Fibroblast of skin of right biceps (primary cell): ENCODE measurements at regions not wholly inside any gene's neighbourhood (a gene's known extent, or its start where the extent isn't known, plus 50 kb on each side); places are given as distances from the start of the nearest gene placed in this dataset.
A peak's percentile ranks its signal among the peaks of the same experiment; 100 is the strongest.
"Not testable (repeated sequence)": the region's sequence is repeated elsewhere in the genome, so short reads cannot be mapped to it uniquely, and the experiment has no call there.

Experiments
- DNase-seq: peaks from one replicate; pipeline ENCODE4 v3.0.0-alpha.2; 2013

DNA sequence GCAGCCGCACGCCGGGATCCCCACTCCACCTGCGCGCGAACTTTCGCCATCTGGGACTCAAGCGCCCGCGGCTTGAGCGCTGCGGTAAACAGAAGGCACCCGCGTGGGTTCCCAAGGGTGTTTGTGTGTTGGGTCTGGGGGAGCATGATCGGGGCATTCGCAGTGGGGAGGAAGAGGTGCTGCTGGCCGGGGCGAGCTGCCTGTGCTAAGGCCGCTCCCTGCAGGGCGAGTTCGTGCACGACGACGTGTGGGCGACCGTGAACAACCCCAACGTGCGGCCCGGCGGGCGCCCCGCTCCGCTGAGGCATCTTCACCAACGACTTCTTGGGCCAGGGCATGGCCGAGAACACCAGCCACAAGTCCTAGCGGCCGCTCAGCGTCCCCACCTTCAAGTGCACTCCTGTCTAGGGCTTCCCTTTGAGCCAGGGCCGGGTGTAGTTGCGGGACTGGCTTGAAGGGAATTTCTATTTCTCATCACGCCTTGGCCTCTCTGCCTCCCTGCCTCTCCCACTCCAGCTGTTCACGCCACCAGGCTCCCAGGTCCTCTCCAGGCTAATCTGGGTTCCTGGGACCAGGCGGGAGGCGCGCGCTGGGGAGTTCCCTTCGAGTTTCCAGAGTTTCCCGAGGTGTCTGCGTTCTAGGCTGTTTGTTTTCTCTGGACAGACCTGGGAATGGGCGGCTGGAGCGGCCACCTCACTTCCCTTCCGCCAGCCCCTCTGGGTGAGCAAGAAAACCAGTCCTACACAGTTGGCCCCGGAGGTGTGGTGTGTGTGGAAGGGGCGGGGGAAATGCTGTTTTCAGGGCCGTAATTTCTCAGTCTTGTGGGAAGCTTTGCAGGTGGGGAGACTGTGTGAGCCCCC is 417.8 kb upstream of the TMTC1 start:
- DNase-seq, result no peak

DNA sequence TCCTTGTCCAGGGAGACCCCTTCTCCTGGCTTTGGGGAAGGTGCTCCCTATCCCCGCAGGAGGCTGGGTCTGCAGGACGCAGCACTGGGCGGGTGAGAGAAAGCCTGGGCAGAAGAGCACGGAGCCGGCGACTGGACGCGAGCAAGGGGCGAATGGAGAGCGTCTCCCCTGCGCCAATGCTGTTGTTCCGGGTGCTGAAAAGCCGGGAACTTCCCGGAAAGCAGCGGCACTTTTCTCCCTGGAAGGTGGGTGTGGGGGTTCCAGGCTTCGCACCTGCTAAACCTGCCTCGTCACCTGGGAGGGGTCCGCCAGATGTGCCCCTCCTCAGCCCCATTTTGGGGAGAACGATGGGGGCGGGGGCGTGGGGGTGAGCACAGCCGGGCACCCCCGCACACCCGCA is 417.1 kb upstream of the TMTC1 start:
- no peak for DNase-seq

DNA sequence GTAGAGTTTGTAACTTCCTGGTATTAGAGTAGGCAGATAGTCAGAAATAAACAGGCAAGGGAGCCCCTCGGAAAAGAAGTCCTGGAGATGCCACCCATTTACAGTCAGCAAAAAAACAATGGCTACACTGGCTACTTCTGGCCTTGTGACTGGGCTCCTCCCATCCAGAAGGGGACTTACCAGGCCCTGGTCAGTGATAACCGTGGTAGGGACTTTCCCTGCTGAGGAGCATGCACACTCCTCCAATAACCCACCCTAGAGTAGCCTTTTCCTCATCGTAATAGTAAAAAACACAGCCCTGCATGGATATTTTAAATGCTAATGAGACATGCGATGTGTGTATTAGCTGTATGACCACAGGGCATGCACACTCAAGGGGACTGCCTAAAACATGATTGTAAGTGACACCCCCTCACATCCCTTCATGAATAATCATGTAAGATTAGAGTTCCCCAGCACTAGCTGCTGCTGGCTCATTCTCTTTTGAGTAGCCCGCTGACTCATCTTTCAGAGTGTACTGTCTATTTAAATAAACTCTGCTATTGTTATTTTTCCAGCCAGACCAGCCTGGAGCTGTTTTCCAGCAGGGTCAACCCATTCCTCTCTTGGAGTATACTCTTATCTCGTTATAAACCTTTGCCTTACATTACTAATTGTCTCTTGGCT is 413.8 kb upstream of the TMTC1 start:
- DNase-seq, result peak; percentile 46

DNA sequence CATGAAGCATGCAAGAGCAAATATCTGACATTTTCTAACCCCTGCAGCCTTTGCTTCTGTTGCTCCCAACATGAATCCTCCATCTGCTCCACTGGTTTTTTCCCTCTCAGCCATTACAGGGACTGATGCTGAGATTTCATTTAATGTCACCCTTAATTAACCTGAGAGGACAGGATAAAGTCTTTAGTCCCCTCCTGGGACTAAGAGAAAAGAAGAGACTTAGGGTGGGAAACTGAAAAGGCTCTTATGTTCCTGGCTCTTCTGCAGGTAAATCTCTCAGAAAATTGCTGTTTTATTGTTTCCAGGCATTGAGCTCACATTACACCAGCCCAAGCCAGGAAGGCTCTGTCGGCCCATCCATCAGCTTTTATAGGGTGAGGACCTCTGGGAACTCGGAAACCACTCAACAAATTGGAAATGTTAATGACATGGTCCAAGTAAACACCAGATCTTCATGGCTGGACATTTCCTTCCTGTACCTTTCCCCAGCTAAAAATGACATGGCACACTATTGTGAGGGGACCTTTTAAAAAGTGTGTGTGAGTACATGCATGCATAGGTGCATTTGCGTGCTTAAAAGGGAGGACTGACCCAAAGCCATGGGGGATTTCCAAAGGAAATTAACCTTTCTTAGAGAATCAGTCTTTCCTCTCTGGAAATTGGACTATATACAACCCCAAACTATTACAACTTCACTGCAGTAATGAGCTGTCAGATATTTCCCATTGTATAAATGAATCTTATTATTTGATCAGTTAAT is 408.1 kb upstream of the TMTC1 start:
- no peak for DNase-seq

DNA sequence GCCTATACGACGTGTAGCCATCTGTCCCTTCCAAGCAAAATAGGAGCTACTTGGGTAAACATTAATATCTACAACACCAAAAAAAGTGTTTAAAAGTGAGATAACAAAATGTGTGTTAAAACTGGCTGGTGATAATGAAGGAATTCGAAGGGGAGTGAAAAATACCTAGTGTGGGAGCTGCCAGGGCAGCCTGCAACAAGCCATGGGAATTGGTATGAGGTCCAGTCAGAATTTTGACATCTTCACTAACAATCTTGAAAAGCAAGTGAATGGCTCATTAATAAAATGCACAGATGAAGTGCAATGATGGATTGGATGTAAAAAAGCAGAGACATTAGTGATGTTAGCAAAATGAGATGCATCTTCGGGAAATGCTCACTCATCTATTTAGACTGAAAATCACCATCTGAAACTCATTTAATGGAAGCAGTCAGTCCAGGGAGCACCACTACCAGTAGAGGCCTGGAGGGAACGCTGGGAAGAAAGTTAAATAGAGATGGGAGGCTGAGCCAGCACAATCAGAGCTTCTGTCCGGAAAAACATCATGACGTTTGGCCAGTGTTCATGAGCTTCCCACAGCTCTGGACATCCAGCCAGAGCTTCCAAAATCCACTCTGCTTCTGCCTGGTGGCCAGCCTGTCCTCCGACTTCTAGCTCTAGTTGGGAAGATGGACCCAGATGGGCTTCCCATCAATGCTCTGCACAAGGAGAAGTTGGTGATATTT is 405.0 kb upstream of the TMTC1 start:
- DNase-seq, result no peak

DNA sequence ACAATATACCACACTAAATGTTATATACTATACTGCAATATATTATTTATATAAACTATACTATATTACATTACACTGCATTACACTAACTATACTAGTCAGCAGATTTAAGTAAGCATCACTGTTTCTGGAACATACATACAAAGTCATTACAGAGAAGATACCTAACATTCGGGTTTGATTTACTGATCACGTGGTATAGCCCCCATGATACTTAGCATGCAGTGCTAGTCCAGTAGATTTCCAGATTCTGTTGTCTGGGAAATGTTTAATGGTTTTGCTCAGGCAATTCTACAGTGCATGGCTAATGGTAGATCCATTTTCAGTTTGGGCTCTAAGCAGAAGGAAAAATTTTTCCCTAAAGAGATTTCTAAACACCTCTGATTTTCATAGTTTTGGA is 403.7 kb upstream of the TMTC1 start:
- no peak for DNase-seq

DNA sequence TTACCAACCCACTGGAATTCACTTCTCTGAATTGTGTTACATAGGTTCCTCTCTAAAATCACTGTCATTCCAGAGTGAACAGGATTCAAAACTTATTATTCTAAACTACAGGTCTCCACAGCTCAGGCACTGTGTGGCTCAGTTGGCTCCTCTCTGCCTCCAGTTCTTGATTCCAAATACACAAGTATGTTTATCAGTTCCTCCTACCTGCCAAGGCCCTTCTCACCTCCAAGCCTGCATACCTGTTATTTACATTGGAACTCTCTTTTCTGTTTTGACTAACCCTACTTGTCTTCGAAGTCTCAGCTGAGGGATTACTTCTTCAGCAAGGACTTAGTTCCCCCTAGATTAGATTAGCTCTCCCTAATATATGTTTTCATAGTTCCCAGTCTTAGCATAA is 397.6 kb upstream of the TMTC1 start:
- no peak for DNase-seq

DNA sequence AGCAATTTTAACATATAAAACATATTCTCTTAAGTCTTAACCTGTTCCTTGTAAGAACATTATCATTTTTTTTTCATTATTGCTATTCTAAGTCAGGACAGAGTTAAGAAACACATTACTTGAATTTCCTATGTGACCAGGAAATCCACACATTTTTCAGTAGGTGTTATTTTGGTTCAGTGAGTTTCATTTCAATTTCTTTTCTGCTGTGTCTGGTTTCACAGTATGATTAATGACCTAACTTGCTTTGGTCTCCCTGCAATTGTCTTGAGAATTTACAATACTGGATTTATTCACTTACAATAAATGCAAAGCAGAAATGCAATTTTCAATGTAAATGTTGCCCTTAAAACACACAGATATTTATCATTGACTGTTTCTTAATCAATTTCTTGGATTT is 396.9 kb upstream of the TMTC1 start:
- DNase-seq, result no peak

DNA sequence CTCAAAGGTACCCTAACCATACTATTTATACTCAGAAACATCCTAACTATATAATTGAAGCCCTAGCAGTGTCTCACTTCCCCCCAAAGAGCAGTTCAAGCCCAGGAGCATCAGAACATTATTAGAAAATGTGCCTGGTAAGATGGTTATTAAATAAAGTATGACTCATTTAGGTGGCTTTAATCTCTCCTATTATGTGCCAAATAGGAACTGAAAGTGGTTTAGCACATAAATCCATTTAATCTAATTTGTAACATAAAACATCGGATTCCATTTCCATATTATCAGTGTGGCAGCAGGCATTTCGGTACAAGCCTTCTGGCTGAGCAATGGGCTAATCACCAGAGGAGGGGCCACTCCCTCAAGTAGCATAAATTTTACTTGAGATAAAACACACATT is 395.2 kb upstream of the TMTC1 start:
- no peak for DNase-seq

DNA sequence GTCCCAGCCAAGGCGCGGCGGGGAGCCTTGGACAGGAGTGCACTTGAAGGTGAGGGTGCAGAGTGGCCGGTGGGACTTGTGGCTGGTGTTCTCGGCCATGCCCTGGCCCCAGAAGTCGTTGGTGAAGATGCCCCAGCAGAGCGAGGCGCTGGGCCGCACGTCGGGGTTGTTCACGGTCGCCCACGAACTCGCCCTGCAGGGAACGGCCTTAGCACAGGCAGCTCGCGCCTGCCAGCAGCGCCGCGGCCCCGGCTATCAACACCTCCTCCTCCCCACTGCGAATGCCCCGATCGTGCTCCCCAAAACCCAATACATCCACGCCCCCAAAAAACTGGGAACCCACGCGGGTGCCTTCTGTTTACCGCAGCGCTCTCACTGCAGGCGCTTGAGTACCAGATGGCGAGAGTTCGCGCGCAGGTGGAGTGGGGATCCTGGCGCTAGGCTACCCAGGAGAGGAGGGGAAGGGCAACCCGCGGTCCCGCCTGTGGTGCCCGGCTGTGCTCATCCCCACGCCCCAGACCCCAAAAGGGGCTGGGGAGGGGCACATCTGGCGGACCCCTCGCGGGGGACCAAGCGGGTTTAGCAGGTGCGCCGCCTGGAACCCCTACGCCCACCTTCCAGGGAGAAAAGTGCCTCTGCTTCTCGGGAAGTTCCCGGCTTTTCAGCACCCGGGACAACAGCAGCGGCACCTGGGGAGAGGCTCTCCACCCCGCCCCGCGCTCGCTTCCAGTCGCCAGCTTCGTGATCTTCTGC is 386.3 kb upstream of the TMTC1 start:
- no peak for DNase-seq

DNA sequence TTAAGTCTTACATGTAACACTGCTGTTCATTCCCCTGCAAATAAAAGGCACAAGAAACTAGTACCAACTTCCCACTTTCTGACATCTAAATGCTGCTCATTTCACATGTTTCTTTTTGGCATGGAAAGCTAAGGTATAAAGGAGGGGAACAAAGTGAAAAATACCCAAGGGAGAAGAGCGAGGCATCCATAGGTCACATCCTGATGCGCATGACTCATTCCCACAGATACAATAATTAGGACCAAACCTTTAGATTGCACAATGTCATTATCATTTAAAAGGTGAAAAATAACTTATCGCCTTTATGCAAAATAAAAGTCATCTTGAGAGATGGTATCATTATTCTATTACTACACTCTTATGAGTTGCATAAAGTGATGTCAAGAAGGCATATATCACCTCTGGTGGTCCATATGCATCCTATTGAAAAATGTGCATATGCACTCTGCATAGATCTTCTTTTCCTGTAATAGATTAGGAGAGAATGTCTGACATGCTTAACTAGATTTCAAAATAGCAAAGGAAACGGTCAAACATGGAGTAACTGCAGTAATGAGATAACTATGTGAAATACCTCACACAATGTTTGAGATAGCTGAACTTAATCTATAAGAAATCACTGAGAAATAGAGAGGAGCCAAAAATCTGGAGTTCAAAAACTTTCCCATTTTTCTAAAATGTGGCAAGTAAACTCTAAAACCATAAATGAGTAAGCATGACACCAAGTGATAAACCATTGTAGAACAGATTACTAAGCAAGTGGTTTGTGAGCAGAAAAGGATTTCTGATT is 382.5 kb upstream of the TMTC1 start:
- peak; percentile 76 for DNase-seq

DNA sequence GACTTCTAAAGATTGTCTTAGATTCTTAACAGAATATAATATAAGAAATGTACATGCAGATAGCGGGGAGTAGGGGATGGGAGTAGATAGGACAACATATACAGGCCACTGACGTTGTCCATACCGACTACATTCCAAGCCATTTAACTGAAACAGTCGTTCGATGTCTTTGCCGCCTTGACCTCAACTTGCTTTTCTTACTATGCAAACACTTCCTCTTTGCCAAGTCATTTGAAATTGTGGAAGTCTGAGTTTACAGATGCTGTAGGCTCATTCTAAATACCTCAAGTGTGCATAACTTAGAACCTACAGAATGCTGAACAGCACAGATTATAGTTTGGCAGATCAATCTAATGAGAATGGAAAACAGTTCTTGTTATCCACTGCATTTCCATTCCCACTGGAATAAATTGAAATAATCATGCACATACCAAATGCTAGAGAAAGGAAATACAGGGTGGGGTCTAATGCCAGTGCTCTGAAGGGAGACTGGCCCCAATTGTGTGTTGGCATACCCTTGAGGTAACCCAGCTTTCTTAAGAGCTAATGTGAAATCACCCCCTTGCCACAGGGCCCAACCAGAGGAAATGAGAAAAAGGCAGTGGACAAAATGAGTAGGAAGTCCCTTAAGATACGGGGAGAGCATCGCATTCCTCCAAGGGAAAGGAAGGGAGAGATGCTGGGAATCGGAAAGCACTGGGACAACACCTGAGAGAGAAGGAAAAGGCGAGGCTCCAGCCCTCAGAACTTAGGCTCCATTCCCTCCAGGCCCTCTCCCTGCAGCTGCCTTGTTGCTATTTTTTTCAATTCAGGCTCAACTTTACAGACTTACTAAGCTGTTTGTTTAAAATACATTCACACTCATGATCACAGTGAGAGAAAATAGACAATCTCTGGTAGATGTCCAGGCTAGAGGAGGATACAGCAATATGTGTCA is 380.9 kb upstream of the TMTC1 start:
- DNase-seq, result no peak

DNA sequence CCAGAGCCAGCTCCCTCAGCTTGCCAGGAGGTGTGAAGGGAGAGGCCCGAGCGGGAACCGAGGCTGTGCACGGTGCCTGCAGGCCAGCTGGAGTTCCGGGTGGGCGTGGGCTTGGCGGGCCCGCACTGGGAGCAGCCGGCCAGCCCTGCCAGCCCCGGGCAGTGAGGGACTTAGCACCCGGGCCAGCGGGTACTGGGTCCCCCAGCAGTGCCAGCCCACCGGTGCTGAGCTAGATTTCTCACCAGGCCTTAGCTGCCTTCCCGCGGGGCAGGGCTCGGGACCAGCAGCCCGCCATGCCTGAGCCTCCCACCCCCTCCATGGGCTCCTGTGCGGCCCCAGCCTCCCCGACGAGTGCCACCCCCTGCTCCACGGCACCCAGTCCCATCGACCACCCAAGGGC is 373.1 kb upstream of the TMTC1 start:
- not testable (repeated sequence) for DNase-seq

DNA sequence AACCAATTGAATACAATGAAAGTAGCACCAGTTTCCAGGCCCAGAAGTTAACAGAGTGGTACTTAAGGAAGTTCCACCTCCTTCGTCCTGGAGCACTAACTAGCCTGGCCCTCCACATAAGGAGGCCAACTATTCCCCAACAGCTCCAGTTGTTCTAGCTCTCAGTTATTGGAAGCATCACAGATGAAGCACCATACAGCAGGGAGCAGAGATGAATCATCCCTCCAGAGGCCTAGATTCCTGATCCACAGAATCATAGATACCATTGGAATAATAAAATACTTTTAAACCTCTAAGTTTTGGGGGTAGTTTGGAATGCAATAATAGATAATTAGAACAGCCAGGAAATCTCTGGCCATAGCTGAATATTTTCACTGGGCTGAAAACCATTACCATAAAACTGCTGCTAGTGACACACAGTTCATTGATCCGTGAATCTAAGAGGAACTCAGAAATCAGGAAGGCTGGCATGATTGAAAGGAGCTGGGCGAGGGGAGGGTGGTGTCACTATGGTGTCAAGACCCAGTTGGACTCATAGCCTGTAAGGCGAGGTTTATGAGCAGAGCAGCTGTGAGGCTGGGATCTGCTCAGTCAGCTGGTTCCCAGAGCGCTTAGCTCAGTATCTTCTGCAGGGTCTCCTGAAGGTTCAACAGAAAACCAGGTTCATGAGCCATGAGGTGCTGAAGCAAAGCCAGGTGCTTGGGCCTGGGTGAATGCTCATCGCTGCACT is 371.4 kb upstream of the TMTC1 start:
- peak; percentile 93 for DNase-seq

DNA sequence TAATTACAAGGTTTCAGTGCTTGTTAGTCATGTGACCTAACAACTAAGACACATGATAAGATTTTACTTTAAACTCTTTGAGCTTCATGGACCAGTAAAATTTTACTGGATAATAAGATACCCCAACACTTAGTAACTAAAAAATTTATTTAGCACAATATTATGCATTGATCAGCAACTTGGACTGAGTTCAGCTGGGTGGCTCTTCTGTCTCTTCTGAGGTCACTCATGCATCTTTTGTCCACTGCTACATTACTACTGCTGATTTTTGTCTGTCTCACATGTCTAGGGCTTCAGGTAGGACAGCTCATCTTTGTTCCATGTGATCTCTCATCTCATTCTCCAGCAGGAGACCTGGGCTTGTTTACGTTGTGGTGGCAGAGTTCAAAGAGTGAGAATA is 370.2 kb upstream of the TMTC1 start:
- DNase-seq, result no peak

DNA sequence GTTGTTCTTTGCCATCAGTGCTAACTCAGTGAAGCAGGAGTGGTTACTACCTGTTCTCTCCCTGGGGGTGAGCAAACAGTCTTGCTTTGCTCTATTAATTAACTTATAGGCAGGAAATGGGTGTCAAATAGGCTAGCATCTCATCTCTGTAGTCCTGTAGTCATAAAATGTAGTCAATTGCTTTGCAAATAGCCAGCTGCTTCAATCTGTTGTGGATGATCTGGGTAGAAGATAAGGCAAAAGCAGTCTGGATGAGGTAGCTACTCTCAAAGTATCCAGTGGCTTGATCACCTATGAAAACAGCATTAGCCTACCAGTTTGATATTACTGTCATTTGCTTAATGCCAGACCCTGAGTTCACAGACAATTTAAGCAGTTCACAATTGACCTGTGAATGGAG is 369.0 kb upstream of the TMTC1 start:
- no peak for DNase-seq

DNA sequence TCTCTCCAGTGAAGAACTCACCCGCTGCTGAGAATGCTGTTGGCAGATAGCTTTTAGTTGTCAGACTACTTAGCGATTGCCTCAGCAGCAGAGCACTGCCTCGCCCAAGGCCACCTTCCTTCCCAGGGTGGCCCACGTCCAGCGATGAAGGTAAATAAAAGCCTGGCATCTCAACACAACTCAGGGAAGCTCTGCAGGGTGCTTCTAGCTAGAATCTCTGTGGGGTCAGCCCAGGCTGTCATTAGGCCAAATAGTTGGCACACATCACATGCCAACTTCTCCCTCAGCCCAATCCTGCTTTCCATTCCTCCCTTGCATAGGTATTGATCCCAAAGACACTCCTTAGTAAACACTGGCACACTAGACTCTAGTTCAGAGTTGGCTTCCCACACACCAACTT is 368.1 kb upstream of the TMTC1 start:
- no peak for DNase-seq

DNA sequence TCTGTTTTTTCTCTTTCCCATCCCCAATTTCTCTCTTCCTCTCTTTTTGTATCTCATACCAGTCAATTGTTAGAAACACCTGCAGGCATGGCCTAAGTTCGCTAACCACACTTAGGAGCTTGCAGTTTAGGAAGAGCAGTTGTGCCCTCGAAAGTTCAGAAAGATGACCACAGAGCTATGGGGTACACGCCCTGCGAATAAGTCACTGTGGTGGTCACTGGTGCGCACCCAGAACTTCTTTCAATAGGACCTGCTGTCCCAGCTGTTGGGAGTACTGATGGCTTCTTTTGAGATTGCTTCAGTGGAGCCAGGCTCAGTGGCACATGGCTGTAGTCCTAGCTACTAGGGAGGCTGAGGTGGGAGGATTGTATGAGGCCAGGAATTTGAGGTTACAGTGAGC is 362.8 kb upstream of the TMTC1 start:
- DNase-seq, result no peak

DNA sequence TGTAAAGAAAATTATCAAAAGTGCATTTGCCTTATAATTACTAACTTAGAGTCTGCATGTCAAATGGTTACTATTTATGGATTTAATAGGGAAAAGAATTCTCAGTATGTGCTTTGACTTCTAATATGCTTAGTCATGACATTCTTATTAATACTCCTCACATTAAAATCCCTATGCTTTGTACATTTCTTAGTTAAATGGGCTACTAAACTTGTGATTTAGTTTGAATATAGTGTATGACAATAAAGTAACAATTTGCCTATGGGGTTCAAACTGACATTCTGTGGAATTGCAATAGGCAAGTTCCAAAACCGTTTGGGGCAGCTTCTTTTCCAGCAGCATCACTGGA is 361.9 kb upstream of the TMTC1 start:
- DNase-seq, result peak; percentile 67
